Nucleus accumbens (tissue), 56 donors: ENCODE measurements at regions not wholly inside any gene's neighbourhood (a gene's known extent, or its start where the extent isn't known, plus 50 kb on each side); places are given as distances from the start of the nearest gene placed in this dataset.

Source experiments
- DNase-seq, 56 donors: peaks; one replicate each; lab custom pipeline; 2025; lab: John Stamatoyannopoulos, UW

DNA sequence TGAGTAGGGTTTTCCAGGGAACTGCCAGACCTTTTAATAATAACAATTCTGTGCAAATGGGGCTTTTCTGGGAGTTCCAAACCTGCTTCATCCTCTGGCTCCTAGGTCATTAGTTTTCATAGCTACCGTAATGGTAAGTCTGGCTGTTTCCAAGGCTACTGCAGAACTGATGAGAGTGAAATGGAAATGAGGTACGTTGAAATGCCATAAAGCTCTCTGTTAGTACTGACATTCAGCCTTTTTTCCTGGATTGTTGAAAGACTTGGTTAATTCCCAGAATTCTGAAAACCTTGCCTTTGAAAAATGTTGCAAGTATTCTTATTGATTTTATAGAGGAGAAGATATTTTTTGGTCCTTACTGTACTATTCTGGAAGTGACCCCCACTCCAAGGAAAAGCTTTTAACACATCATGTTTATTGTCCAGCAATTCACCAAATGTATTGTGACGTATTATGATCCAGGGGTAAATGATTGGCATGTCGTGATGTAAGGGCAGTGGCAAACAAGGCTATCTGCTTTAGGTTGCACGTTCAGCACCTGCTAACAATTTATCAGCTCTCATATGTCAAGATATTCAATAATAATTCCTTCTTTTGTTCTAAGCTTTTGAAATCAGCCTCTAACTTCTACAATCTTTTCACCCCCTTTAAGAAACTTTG, 767.0 kb upstream of the RAB6C start:
- DNase-seq, result no peak

DNA sequence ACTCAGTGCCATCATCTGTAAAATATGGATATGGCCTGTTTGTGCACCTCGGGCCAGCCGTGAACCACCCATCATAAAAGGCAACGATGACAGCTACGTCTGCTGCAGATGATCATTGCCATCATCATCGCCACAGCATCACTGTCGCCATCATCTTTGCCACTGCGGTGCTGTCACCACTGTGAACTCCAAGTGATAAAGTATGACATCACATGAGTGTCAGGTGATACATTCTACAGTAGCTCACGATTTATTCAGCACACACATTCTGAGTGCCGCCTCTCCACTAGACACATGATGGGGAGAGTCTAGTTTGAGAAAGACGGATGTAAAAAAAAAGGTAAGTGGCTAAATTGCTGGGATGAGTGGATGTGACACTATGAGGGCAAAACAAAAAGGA, 755.4 kb upstream of the RAB6C start:
- no peak for DNase-seq

DNA sequence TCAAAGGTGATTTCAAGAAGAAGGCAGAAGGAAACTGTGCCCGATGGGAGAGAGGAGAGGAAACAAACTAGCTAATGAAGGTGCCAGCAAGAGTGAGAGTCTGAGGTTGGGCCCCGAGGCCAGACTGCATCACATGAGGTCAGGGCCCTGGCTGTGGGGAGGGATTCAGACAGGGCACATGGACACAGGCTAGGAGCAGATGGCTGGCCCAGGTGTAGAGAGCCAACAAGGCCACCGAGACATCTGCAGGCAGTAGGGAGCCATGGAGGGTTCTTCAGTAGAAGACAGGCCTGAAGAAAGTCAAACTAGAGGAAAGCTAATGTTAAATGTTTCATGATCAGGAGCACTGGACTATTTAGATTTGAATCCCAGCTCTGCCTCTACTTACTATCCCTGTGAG, 755.0 kb upstream of the RAB6C start:
- DNase-seq, result no peak

DNA sequence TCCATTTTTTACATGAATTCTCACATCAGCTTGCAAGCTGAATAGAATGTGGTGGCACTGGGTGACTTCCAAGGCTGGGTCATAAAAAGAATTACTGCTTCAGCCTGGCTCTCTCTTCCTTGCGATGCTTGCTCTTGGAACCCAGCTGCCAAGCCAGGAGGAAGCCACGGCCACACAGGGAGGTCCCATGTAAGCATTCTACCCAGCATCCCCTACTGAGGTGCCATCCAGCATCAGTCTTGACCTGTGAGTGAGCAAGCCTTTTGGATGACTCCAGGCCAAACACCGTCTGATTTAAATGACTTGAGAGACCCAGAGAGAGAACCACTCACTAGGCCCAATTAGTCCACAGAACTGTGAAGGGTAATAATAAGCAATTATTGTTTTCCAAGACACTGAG, 750.3 kb upstream of the RAB6C start:
- no peak for DNase-seq

DNA sequence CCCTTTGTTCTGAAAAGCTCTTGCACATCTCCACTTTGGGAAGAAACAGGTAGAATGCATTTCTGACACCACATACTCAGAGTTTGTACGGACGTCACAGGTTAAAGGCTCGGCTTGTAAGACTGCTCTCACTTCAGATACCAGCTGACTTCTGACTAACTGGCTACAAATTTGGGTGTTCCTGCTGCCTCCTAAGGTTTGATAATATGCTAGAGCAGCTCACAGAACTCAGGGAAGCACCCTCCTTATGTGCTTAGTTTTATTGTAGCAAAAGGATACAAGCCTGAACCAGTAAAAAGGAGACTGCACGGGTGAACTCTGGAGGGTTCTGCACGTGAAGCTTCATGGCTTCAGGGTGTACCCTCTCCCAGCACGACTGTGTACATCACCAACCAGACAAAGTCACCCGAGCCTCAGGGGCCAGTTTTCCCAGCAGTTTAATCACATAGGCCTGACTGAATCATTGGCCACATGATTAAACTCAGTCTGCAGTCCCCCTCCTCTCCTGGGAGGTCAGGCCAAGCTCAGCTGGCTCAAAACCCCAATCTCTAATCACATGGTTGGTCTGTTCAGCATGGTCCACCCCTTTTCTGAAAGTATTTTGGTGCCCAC, 749.5 kb upstream of the RAB6C start:
- no peak for DNase-seq

DNA sequence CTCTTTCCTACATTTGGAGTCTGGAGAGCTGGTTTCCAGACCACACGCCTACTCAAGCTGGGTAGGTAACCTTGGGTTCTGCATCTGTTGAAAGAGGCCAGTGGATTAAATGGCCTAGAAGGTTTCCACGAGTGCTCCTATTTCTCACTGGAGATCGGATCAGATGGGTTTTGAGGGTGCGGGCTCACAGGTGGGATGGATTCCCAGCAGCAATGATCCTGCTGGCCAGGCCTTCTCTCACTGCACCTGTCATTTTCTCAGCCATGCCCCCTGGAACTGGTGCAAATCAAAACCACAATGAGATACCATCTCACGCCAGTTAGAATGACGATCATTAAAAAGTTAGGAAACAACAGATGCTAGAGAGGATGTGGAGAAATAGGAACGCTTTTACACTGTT, 747.5 kb upstream of the RAB6C start:
- DNase-seq, result no peak

DNA sequence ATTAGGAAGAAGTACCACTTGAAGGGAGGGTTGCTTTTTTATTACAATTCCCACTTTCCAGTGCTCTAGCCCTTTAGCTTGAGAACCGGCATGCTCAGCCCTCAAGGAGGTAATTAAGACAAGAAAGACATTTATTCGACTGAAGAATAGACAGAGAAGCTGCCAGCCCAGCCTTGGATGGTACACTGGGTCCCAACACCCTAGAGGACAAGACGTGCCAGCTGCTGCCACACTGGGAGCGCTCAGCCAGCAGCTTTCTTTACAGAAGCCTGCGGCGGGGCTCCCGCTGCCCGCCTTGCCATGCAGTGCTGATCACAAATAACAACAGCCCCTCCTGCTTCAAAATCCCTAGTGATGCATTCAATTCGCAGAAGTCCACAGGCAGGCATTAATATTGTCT, 746.3 kb upstream of the RAB6C start:
- DNase-seq, result peak in 4 of 56 donors; percentile 9 to 20 (median 14)

DNA sequence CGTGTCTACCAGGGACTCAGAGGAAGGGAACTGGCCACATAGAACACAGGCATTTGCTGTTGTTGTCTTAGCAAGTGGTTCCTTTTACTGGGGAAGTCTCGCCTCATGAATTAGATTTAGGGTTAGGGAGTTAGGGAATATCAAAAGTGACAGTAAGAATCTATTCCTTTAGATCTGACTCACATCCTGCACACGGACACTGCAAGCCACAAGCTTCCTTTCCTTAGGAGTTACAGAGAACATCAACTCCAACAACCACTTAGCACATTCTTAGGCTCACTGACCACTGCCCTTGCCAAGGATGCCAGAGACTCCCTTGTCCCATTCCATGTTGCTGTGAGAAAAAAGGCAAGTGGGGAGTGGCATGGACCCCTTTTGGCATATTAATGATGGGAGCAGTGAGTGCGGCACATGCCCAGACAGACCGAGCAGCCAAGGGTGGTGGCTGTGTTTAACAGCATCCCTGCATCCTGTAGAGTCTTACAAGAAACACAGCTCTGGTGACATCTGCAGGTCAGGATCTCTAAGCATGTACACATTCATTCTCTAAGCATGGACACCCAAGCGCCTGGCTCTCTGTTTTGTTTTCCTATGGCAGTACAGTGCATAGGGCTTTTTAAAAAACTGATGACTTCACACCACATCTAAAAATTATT, 745.6 kb upstream of the RAB6C start:
- DNase-seq, result peak in 4 of 56 donors; percentile 8 to 17 (median 14)

DNA sequence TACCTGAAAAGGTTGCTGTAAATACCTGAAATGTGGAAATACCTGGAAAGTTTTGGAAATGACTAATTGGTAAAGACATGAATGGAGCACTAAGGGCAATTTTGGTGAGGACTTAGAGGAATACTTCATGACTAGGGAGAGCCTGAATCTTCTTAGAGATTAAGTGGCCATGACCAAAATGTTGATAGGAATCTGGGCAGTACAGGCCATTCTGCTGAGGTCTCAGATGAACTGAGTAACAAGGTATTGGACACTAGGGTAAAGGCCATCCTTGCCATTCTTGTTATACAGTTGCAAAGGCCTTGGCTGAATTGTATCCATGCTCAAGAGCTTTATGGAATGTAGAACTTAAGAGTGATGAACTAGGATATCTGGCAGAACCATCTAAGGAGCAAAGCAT, 742.9 kb upstream of the RAB6C start:
- DNase-seq, result no peak

DNA sequence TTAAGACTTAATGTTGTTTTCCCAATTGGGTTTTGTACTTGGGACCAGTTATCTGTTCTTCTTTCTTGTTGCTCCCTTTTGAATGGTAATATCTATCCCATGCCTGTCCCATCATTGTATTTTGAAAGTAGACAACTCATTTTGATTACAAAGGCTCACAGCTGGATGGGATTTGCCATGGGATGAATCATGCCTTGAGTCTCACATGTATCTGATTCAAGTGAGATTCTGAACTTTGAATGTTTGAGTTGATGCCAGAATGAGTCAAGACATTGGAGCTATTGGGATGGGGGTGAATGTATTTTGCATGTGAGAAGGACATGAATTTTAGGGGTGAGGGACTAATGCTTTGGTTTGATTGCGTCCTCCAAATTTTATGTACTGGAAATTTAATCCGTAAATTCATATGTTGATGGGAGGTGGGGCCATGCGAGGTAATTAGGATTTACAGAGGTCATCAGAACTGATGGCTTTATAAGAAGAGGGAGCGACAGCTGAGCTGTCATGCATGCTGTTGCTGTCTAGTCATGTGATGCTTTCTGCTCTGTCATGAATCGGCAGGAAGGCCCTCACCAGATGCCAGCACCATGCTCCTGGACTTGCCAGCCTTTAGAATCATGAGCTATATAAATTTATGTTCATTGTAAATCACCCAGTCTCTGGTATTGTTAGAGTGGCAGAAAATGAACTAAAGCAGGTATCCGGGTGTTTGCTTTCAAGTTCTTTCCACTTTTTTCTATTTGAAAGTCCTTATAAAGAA, 741.3 kb upstream of the RAB6C start:
- DNase-seq, result no peak

DNA sequence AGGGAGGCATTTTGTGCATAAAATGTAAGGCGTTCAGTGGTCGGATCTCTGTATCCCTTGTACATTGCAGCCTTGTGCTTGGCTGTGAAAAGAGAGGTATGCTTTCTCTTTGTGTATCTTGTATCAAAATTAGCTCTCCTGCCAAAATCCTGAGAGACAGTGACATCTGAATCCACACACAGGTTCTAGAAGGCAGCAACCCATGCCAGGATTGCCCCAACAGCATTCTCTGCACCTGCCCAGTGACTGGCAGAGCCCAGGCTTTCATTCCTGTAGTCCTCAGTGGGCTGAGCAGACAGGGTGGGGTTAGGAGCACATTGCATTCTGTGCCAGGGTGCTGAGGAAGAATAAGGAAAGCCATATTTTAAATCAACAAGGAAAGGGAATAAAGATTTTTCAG, 740.3 kb upstream of the RAB6C start:
- no peak for DNase-seq

DNA sequence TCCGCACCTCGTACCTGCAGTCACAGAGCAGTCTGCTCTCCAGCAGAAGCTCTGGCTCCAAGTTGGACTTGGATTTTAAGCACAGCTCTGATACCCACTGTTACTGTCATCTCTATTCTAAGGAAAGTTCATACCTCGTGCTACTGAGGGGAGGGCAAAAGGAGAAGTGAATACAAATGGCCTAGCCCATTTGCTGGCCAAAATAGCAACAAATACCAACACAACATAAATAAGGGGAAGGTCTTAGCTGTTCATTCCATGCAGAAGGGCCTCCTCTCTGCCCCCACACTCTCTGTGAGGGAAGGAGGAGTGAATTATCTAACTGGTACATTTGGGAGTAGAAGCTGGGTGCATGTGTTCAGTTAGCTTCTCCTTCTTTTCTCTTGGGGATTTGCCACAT, 739.4 kb upstream of the RAB6C start:
- peak in 2 of 56 donors; percentile 18 to 25 for DNase-seq

DNA sequence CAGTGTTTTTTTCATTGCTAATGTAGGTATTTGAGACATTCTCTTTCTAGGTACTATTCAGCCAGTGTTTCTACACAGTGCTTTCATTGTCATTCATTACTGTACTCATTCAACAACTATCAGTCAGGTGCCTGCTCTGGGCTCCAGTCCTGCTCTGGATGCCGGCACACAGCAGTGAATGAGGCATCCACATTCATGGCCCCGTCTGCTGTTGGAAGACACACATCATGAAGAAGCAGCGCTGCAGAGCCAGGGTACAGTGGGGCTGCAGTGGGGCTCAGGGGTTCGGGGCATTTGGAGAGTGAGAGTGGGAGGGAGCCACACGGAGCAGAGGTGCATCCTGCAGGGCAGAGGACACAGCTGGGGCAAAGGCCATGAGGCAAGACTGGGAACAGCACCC, 737.2 kb upstream of the RAB6C start:
- no peak for DNase-seq

DNA sequence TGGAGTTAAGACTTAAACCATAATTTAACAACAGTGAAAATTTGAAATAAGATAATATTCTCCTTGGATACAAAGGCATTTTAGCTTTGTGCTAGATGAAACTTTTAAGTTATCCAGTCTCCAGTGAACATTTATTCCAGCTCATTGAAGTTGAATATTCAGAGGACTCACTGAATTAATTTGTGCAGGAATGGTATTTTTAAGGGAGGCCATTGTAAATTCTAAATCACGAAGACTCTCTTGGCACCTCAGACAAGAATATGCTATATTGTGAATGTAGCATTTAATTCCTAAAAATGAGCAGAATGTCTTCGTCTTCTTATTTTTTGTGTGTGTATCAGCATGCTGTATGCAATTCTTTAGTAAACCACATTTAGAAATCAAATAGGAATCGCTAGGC, 731.7 kb upstream of the RAB6C start:
- DNase-seq, result no peak

DNA sequence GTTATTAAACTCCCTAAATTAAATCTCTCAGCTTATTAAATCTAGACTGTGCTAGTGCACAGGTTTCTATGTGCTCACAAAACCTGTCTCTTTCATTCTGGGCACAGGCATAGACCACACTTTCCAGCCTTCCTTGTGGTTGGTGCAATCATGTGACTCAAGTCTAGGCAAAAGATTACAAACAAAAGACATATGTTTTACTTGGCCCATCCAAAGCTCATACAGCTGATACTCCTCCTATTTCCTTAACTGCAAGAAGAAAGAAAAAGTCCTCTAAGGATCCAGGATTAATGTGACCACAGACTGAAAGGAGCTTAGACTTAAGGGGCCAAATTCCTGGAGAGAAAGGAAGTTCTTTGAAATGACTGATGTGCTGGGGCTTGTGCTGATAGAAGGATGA, 731.3 kb upstream of the RAB6C start:
- DNase-seq, result no peak

DNA sequence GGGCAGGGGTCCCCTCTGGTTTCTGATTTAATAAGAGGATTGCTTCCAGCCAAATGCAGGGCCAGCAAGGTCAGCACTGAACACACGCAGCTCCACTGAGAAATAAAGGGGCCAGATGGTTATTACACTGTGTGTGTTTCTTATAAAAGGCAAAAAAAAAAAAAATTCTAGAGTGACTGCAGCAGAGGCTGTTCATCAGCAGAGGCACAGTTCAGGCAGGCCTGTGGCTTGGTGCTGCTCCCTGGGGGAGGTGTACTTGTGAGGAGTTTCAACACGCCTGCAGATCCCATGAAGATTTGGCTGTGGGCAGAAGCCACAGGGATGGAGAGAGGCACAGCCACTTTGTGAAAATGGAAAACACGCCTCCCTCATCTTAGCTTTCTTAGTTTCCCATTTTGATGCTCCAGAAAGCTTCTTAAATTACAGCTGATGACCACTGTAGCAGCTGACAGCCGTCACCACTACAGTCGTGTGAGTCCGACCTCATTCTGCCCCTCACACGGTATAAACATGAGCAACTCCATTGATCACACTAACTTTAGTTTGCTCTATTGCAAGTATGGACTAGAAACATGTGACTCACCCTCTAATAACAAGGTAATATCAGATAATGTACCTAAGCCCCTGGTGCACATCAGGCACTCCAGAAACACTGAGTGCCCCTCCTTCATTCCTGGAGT, 726.5 kb upstream of the RAB6C start:
- DNase-seq, result no peak

DNA sequence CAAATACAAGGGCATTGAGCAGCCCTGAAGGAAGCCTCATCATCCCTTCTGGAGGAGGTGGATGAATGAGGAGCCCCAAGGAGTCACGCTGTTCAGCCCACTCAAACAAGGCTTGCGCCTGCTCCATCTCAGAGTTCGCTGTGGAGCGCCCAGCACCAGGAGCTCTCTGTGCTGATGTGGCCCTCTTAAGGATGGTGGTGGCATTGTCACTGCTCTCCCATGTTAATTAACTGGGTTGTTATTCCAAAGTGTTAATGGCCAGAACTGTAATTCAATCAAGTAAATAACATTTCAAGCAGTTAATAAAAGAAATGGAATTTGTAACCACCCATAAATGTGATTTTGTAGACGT, 726.0 kb upstream of the RAB6C start:
- DNase-seq, result peak in 3 of 56 donors; percentile 4 to 40 (median 13)

DNA sequence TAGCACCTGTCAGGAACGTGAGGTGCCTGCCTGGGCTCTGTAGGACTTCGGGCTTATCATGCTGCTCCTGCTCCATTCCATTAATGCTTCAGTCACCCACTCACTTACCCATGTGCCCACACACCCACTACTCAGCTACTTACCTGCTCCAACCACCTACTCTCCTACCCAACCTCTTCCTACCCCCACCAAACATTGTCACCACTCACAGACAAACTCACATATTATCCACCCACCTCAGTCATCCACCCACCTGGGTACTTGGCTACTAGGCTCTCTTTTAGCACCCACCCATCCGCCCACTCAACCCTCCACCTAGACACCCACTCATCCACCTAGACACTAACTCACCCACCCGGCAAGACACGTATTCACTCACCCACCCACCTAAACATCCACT, 724.7 kb upstream of the RAB6C start:
- DNase-seq, result no peak

DNA sequence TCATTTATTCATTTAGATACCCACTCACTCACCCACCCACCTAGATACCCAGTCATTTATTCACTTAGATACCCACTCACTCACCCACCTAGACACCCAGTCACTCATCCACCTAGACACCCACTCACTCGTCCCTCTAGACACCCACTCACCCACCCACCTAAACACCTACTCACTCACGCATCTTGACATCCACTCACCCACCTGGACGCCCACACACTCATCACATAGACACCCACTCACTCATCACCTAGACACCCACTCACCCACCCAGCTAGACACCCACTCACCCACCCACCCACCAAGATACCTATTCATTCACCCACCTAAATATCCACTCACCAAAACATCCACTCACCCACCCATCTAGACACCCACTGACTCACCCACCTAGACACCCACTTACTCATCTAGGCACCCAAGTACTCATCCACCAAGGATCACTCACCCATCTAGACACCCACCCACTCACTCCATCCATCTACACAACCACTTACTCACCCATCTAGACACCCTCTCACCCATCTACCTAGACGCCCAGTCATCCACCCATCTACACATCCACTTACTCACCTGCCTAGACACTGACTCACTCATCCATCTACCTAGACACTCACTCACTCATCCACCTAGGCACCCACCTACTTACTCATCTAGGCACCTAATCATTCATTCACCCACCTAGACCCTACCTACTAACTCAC, 723.7 kb upstream of the RAB6C start:
- no peak for DNase-seq

DNA sequence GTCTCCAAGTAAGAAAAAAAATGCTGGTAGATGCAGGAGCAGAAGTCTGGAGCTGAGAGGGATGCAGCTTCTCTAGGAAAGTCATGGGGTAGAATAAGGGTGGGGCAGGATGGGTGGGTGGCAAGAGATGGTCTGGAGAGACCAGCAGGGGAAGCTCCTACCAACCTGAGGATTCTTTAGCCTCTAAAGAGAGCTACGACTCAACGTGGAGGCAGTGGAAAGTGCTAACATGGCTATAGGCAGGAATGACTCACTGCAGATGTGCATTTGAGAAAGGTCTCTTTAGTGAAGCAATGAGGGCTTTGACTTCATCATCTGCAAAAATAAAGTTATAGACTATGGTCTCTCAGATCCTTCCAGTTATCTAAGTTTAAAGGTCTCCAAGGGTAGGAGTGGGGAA, 722.8 kb upstream of the RAB6C start:
- DNase-seq, result no peak
